ENCODE measurements at regions not wholly inside any gene's neighbourhood (a gene's known extent, or its start where the extent isn't known, plus 50 kb on each side); places are given as distances from the start of the nearest gene placed in this dataset.

- DNase-seq: no peak
Observed at GRCh38 chr3:72359743-72360142, 488.5 kb downstream of the SHQ1 start.

- no peak for DNase-seq
Observed at GRCh38 chr3:72355168-72355567, 493.1 kb downstream of the SHQ1 start.

GRCh38 chr3:72354486-72354885, 493.8 kb downstream of the SHQ1 start:
- no peak for DNase-seq

GRCh38 chr3:72353236-72354128, 494.8 kb downstream of the SHQ1 start:
- DNase-seq: no peak

GRCh38 chr3:72352176-72352575, 496.1 kb downstream of the SHQ1 start:
- DNase-seq: no peak

GRCh38 chr3:72351536-72351935, 496.7 kb downstream of the SHQ1 start:
- no peak for DNase-seq

- no peak for DNase-seq
Observed at GRCh38 chr3:72350761-72351505, 497.3 kb downstream of the SHQ1 start.

- DNase-seq: no peak
Observed at GRCh38 chr3:72348357-72348756, 499.9 kb downstream of the SHQ1 start.

GRCh38 chr3:72347819-72348319, 500.4 kb downstream of the SHQ1 start:
- no peak for DNase-seq

GRCh38 chr3:72346526-72346926, 501.7 kb downstream of the SHQ1 start:
- no peak for DNase-seq

- DNase-seq: no peak
Observed at GRCh38 chr3:72345980-72346379, 502.3 kb downstream of the SHQ1 start.

GRCh38 chr3:72345237-72345878, 502.9 kb downstream of the SHQ1 start:
- DNase-seq: no peak

GRCh38 chr3:72344647-72345046, 503.6 kb downstream of the SHQ1 start:
- DNase-seq: no peak

- DNase-seq: no peak
Observed at GRCh38 chr3:72344236-72344635, 504.0 kb downstream of the SHQ1 start.

GRCh38 chr3:72343078-72343477, 505.2 kb downstream of the SHQ1 start:
- DNase-seq: no peak

- no peak for DNase-seq
Observed at GRCh38 chr3:72342450-72342849, 505.8 kb downstream of the SHQ1 start.

- DNase-seq: no peak
Observed at GRCh38 chr3:72341920-72342319, 506.3 kb downstream of the SHQ1 start.

- DNase-seq: no peak
Observed at GRCh38 chr3:72341380-72341770, 506.9 kb downstream of the SHQ1 start.

- DNase-seq: no peak
Observed at GRCh38 chr3:72340476-72341379, 507.5 kb downstream of the SHQ1 start.

- DNase-seq: no peak
Observed at GRCh38 chr3:72340056-72340455, 508.2 kb downstream of the SHQ1 start.

GRCh38 chr3:72339670-72340030, 508.6 kb downstream of the SHQ1 start:
- no peak for DNase-seq

- peak; percentile 7 for DNase-seq
Observed at GRCh38 chr3:72338942-72339669, 509.1 kb downstream of the SHQ1 start.
